GM18508 (cell line): ENCODE measurements at regions not wholly inside any gene's neighbourhood (a gene's known extent, or its start where the extent isn't known, plus 50 kb on each side); places are given as distances from the start of the nearest gene placed in this dataset.

Experiments used
- ATAC-seq: cut with Tn5 transposase; IDR thresholded peaks from one replicate; pipeline ENCODE4 v1.9.1; 2021; ENCODE audit warnings: moderate number of reproducible peaks; ENCODE audit not compliant: insufficient read depth, unreplicated experiment

GRCh38 chr15:69848551-69849231 is 249.0 kb downstream of the TLE3 start:
- no peak for ATAC-seq

GRCh38 chr15:69849232-69849610 is 248.5 kb downstream of the TLE3 start:
- ATAC-seq, result no peak

- no peak for ATAC-seq
Observed at GRCh38 chr15:69852482-69852881, 245.2 kb downstream of the TLE3 start.

- no peak for ATAC-seq
Observed at GRCh38 chr15:69852916-69853315, 244.8 kb downstream of the TLE3 start.

- ATAC-seq, result no peak
Observed at GRCh38 chr15:69853544-69853951, 244.2 kb downstream of the TLE3 start.

- ATAC-seq, result no peak
Observed at GRCh38 chr15:69854001-69854400, 243.7 kb downstream of the TLE3 start.

GRCh38 chr15:69854521-69855181 is 243.1 kb downstream of the TLE3 start:
- ATAC-seq, result no peak

- ATAC-seq, result no peak
Observed at GRCh38 chr15:69855258-69856000, 242.3 kb downstream of the TLE3 start.

GRCh38 chr15:69857250-69857649 is 240.5 kb downstream of the TLE3 start:
- ATAC-seq, result no peak

- ATAC-seq, result no peak
Observed at GRCh38 chr15:69857686-69858391, 239.9 kb downstream of the TLE3 start.

- ATAC-seq, result no peak
Observed at GRCh38 chr15:69858456-69858855, 239.3 kb downstream of the TLE3 start.

- no peak for ATAC-seq
Observed at GRCh38 chr15:69859866-69860265, 237.9 kb downstream of the TLE3 start.

- ATAC-seq, result no peak
Observed at GRCh38 chr15:69860321-69860720, 237.4 kb downstream of the TLE3 start.

GRCh38 chr15:69860921-69861320 is 236.8 kb downstream of the TLE3 start:
- no peak for ATAC-seq

GRCh38 chr15:69861331-69862171 is 236.2 kb downstream of the TLE3 start:
- ATAC-seq, result no peak

GRCh38 chr15:69862540-69862939 is 235.2 kb downstream of the TLE3 start:
- ATAC-seq, result no peak

- ATAC-seq, result no peak
Observed at GRCh38 chr15:69863446-69863845, 234.3 kb downstream of the TLE3 start.

- no peak for ATAC-seq
Observed at GRCh38 chr15:69865369-69865768, 232.3 kb downstream of the TLE3 start.

- ATAC-seq, result no peak
Observed at GRCh38 chr15:69868756-69869155, 229.0 kb downstream of the TLE3 start.

GRCh38 chr15:69869291-69869690 is 228.4 kb downstream of the TLE3 start:
- no peak for ATAC-seq
